Omental fat pad (tissue), 3 donors: ENCODE measurements at regions not wholly inside any gene's neighbourhood (a gene's known extent, or its start where the extent isn't known, plus 50 kb on each side); places are given as distances from the start of the nearest gene placed in this dataset.

Source experiments
- ATAC-seq: fragments of 150-250 bp; one replicate; pipeline ENCODE4 v1.9.1; 2016; ENCODE audit warnings: mild to moderate bottlenecking, moderate library complexity; ENCODE audit not compliant: low FRiP score
- DNase-seq: peaks from one replicate; pipeline ENCODE4 v3.0.0-alpha.2; 2019; ENCODE audit warnings: low spot score
- CTCF ChIP-seq, 3 donors: fragments of 450-650 bp; IDR thresholded peaks; one replicate each; pipeline ENCODE4 v1.5.1; 2016 to 2017; ENCODE audit warnings: antibody characterized with exemption in 3 of 3, mild to moderate bottlenecking in 3 of 3, moderate library complexity in 2 of 3

GRCh38 chr12:130098301-130099005 is 63.8 kb upstream of the FZD10 start:
- DNase-seq (no peak), ATAC-seq (no peak)
- TF ChIP-seq CTCF (IDR thresholded peaks at IDR 0.05) = no peak

GRCh38 chr12:130100634-130101362 is 61.5 kb upstream of the FZD10 start:
- no peak for DNase-seq
- no peak for ATAC-seq
- no peak for TF ChIP-seq CTCF (IDR thresholded peaks at IDR 0.05)

- no peak for DNase-seq
- no peak for TF ChIP-seq CTCF (IDR thresholded peaks at IDR 0.05)
- no peak for ATAC-seq
Observed at GRCh38 chr12:130101370-130101769, 60.9 kb upstream of the FZD10 start.

- DNase-seq = no peak
- TF ChIP-seq CTCF (IDR thresholded peaks at IDR 0.05) = no peak
- no peak for ATAC-seq
Observed at GRCh38 chr12:130102266-130102665, 60.0 kb upstream of the FZD10 start.

- peak; percentile 40 for ATAC-seq
- TF ChIP-seq CTCF (IDR thresholded peaks at IDR 0.05) = no peak
- DNase-seq = no peak
Observed at GRCh38 chr12:130104571-130105106, 57.6 kb upstream of the FZD10 start.

- no peak for DNase-seq
- ATAC-seq = no peak
Observed at GRCh38 chr12:130109062-130109945, 53.0 kb upstream of the FZD10 start.

More at GRCh38 chr12:130109062-130109945, 53.0 kb upstream of the FZD10 start:
- TF ChIP-seq CTCF (IDR thresholded peaks at IDR 0.05) = no peak
